GM15510 (cell line): ENCODE measurements at regions not wholly inside any gene's neighbourhood (a gene's known extent, or its start where the extent isn't known, plus 50 kb on each side); places are given as distances from the start of the nearest gene placed in this dataset.

Experiments used
- POLR2A ChIP-seq: IDR thresholded peaks from 3 replicates; pipeline ENCODE4 v1.6.1; 2011; ENCODE audit warnings: borderline replicate concordance; ENCODE audit not compliant: insufficient read length; ENCODE audit errors: extremely low read depth

DNA sequence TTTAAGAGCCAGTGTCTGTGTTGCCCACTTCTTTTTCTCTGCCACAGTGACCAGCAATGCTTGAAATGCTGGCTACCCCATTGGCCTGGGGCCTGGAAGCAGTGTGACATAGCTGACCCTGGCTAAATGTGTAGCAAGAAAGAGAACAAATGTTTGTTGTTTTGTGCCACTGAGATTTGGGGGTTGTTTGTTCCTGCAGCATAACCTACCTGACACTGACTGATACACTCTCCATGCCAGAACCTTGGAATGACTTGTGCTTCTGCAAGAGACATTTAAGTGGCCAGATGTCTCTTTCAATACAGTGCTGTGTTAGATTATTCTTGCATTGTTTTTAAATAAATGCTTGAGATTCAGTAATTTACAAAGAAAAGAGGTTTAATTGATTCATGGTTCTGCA is 411.5 kb downstream of the TYW1 start:
- no peak for TF ChIP-seq POLR2A

DNA sequence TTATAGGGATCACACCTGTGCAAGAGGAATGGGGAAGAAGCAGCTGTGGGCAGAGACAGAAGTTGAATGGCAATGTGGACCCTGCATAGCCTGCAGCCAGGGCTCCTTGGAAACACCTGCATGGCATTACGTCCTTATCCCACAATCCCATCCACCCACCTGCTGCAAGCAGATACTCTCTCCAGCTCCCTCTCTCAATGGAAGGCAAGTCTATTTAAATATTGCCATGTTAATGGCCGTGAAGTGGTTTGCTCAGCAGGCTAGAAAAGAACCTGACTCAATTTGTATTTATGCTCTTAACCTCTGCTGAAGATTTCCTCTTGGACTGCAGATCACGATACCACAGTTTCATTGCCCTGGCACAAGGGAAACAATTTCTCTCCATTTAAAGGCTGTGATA is 417.0 kb downstream of the TYW1 start:
- no peak for TF ChIP-seq POLR2A

DNA sequence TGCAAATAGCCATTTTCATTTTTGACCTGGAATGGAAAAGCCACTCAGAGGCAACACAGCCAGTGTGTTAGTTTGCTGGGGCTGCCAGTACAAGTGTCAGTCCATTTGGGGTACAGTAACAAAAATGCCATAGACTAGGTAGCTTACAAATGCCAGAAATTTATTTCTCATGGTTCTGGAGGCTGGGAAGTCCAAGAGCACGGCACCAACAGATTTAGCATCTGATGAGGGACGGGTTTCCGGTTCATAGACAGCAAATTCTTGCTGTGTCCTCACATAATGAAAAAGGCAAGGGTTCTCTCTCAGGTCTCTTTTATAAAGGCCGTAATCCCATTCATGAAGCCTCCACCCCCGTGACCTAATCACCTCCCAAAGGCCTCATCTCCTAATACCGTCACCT is 418.2 kb downstream of the TYW1 start:
- TF ChIP-seq POLR2A: no peak

DNA sequence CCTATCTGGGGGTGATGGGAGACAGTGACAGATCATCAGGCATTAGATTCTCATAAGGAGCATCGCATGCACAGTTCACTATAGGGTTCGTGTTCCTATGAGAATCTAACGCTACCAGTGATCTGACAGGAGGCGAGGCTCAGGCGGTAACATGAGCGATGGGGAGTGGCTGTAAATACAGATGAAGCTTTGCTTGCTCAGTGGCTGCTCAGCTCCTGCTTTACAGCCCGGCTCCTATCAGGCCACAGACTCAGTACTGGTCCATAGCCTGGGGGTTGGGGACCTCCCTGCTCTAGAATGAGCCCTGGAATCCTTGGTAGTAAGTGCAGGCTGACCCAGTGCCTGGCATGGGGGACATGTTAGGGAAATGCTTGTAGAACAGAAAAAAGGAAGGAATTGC is 426.0 kb downstream of the TYW1 start:
- TF ChIP-seq POLR2A: no peak

DNA sequence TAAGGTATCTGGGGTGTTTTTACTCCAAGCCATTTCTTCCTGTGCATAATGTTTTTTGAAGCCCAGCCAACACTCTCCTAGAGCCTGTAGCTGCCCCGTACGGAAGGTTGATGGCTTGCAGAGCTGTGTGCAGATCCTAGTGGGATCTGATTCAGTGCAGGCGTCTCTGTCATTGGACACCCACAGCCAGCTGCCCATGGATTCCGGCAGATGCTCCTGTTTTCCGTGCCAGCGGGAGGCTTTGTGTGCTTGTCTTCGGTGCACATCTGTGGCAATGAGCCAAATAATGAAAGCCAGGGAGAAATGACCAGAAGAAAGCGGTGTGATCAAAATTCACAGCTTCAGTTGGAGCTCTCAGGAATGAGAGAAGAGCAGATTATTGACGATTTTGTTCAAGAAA is 426.4 kb downstream of the TYW1 start:
- no peak for TF ChIP-seq POLR2A

DNA sequence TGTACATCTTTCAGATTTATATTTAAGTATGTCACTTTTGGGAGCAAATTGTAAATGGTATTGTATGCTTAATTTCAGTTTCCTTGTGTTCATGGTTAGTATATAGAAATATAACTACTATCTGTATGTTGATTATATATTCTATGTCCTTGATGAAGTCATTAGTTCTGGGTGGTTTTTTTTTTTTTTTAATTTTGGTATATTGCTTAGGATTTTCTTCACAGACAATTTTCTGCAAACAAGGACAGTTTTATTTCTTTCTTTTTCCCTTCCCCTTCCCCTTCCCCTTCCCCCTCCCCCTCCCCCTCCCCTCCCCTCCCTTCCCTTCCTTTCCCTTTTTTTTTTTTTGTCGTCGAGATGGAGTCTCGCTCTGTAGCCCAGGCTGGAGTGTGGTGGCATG is 430.0 kb downstream of the TYW1 start:
- no peak for TF ChIP-seq POLR2A

DNA sequence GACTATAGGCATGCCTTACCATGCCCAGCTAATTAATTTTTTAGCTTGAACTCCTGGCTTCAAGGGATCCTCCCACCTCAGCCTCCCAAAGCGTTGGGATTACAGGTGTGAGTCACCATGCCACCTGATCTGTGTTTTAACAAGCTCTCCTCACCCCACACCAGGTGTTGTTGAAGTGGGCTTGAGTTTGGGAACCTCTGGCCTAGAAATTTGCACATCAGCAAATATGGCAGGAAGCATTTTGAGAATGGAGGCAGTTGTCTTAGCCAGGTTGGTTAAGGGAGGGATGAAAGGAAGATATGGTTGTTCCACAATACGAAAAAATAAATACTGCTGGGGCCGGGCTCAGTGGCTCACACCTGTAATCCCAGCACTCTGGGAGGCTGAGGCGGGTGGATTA is 433.1 kb downstream of the TYW1 start:
- no peak for TF ChIP-seq POLR2A

DNA sequence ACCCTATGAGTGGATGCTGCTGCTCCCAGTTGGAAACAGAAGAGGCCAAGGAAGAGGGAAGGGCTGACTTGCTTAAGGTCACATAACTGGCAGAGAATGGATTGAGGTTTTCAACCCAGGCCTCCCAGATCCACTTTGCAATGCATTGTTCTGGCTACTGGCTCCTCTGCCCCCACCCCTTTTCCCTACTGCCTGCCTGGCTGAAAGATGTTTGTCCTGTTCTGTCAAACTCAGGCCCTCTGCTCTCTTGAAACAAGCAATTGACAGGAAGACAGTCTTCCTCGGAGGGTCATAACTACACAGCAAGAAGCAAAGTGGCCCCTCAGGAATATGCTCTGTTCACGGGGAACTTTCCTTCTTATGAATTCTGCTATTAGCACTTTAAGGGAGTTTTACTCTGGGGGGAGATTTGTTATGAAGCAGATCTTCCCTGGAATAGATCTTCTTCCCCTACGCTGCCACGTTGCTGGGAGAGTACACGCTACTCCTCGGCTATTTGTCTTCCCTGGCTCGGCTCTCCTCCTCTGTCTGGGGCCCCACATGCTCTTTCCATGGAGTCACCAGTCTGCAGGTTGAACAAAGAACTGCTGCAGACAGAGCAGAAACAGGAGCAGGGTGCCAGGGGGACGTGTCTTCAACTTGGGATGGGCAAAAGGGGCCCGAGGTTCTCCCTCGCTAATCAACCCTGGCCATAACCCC is 436.1 kb downstream of the TYW1 start:
- no peak for TF ChIP-seq POLR2A

DNA sequence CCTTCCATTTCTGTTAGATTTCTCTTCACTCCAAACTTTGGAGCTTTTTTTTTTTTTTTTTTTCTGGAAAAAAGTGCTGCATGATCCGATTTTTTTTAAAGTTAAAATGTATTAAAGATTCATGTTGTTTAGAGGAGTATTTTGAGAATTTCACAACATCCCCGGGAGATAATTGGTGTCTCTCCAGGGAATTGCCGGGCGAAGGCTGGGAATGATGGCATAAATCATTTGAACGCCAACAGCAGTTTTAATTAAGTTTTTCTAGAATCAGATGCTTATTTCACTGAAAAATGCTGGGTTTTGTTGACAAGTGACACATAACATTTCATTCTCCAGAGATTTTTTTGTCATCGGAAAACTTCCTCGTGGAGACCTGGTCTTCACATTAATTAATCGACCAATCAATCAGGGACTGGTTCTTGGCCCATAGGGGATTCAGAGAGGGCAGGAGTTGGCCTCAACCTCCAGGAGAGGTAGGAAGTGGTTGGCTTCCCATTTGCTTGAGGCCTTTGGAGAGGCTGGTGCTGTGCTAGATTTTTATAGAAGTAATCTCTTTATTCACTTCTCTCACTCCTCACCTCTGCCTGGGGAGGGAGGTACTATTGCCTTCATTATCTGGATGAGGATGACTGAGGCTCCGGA is 439.4 kb downstream of the TYW1 start:
- no peak for TF ChIP-seq POLR2A

DNA sequence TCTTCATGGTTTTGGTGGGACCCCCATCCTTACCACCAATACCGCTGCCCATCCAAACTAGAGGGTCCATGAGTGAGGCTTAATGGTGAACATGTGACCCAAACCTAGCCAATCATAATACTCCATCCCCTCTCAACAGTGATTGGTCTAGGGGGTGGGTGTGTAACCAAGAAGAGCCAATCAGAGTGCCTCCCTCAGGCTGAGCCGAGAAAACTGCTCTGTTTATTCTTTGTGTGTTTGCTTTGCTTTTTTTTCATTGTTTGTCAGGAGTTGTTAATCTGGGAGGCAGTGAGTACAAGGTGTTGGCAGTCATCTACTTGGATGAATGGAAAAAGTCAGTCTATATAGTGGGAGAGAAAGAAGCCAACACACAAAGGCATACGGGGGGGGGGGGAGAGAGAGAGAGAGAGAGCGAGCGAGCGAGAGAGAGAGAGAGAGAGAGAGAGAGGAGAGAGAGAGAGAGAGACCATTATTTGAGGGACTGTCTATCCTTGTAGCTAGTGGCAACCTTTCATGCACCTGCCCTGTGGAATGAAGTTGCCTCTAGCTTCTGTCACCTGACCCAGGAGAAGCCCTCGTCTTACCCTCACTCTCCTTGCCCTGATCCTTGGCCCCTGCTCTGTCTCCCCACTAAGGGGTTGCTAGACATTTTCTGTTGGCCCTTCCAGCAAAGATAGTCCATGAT is 441.7 kb downstream of the TYW1 start:
- no peak for TF ChIP-seq POLR2A

DNA sequence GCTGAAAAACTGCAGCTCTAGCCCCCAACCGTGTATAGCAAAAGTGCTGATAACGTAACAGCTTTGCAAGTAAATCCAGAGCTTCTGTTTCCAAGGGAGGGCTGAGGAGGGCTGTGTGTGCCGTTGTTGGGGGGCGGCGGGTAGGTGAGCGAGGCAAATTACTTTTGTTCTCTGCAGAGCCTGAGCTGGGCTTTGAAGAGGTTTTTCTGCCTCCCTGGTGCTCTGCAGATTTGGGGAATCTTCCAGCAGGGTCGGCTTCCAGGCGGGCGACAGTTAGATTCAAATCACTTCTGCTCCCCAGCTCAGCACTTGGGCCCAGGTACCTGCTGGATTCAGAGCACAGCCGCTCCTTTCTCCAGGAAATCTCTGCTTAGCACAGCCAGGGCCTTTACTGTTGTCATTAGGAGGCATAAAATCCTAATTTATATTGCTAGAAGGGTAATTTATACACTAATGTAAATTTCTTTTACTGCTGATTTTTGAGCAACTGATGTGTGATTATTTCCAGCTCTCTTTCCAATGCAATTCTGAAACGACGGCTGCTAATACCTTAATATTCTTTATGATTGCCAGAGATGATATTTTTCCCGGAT is 442.4 kb downstream of the TYW1 start:
- TF ChIP-seq POLR2A: no peak

DNA sequence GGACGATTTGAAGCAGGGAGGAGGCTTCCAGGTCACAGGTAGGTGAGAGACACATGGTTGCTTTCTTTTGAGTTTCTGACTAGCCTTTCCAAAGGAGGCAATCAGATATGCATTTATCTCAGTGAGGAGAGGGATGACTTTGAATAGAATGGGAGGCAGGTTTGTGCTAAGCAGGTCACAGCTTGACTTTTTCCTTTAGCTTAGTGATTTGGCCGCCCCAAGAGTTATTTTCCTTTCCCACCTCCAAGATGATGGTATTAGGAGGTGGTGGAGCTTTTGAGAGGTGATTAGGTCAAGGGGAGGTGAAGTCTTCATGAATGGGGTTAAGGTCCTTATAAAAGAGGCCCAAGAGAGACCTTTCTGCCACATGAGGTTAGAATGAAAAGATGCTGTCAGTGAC is 443.7 kb downstream of the TYW1 start:
- TF ChIP-seq POLR2A: no peak

DNA sequence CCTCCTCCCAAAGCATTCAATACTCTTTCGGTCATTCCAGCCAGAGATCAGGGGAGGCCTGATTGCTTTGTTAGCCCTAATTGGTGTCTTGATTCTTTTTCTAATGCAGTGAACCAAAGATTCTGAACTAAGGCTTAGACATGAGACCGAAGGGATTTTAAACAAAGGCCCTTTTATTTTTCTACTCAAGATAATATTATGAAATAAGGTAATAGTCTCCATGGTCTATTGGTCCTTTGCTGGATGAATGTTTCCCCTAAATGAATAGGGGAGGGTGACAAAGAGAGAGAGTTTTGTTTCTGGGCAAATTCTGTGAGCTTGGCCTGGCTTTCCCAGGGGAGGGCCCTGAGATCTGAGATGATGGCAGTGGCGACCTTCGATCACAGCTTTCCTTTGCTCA is 449.1 kb downstream of the TYW1 start:
- TF ChIP-seq POLR2A: no peak

DNA sequence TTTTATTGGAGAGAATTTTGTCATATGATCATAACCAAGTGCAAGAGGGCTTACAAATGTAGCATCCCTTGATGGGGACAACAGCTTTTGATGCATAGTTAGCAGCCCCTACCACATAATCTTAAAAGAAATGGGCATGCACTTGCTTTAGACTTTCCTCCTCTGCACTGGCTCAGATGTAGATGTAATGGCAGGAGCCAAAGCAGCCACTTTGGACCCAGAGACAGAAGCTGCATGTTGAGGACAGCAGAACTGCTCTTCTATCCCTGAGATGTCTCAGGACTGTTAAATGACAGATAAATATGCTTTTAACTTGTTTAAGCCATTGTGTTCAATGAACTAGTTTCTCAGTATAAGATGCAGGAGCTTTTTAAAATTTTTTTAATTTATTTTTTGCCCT is 450.7 kb downstream of the TYW1 start:
- no peak for TF ChIP-seq POLR2A

DNA sequence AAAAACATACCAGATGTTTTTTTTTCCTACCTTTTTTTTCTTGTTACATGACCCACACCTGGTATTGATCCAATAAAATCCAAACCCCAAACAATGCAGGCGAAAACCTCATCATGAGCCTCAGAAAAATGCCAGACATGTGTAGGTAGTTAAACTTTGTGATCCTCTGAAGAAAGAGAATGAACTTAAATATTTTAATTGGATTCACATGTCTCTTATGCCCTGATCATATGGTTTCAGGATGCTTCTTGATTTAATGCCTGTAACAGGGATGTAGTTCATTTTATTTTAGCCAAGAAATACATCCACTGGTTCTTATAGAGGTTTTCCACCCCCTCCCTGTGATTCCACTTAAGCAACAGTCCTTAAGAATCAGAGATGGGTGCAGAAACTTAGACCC is 451.6 kb downstream of the TYW1 start:
- no peak for TF ChIP-seq POLR2A
